Erythroblast (primary cell): ENCODE measurements at regions not wholly inside any gene's neighbourhood (a gene's known extent, or its start where the extent isn't known, plus 50 kb on each side); places are given as distances from the start of the nearest gene placed in this dataset.

Experiments
- GATA1 ChIP-seq: IDR thresholded peaks from 2 replicates; pipeline ENCODE4 v1.6.1; 2011; ENCODE audit warnings: low read depth, mild to moderate bottlenecking, control low read depth, low read length, moderate library complexity
- POLR2A ChIP-seq: IDR thresholded peaks from 2 replicates; pipeline ENCODE4 v1.6.1; 2011; ENCODE audit warnings: mild to moderate bottlenecking, low read length

GRCh38 chr18:73805991-73806390 lies 341.6 kb downstream of the FBXO15 start:
- TF ChIP-seq POLR2A, result no peak
- TF ChIP-seq GATA1, result no peak
